CD14-positive monocyte (primary cell): ENCODE measurements at regions not wholly inside any gene's neighbourhood (a gene's known extent, or its start where the extent isn't known, plus 50 kb on each side); places are given as distances from the start of the nearest gene placed in this dataset.

Source experiments
- DNase-seq, 3 donors: peaks; one replicate each; pipeline ENCODE4 v3.0.0-alpha.2; 2011 to 2022
- H2AFZ ChIP-seq: 2 replicates; pipeline ENCODE4 v1.6.0; 2012; ENCODE audit warnings: mild to moderate bottlenecking, low read depth, low read length, inconsistent platforms; ENCODE audit not compliant: insufficient read depth, poor library complexity, severe bottlenecking
- H3K27ac ChIP-seq, 2 donors: 1 replicate in 1 of 2; 2 replicates in 1 of 2; pipeline ENCODE4 v1.5.1; 2012 to 2013; ENCODE audit warnings: low read length in 2 of 2, control low read depth in 1 of 2, inconsistent platforms in 1 of 2, low read depth in 1 of 2, mild to moderate bottlenecking in 1 of 2
- H3K27me3 ChIP-seq, 2 donors: one replicate each; pipeline versions ENCODE4 v1.6.0 to v1.6.1; 2011 to 2013; ENCODE audit warnings: low read length in 2 of 2; ENCODE audit not compliant: control insufficient read depth in 2 of 2, insufficient read depth in 2 of 2
- H3K36me3 ChIP-seq, 2 donors: replicated peaks in 1 of 2; 1 replicate in 1 of 2; 2 replicates in 1 of 2; pipeline versions ENCODE4 v1.5.1 to v1.6.1; 2012 to 2013; ENCODE audit warnings: low read length in 2 of 2, control low read depth in 1 of 2, inconsistent platforms in 1 of 2, mild to moderate bottlenecking in 1 of 2; ENCODE audit not compliant: insufficient read depth in 2 of 2, control insufficient read depth in 1 of 2
- H3K4me1 ChIP-seq, 2 donors: 1 replicate in 1 of 2; 2 replicates in 1 of 2; pipeline versions ENCODE4 v1.5.1 to v1.6.1; 2012 to 2013; ENCODE audit warnings: low read length in 2 of 2, control low read depth in 1 of 2, inconsistent platforms in 1 of 2, mild to moderate bottlenecking in 1 of 2, moderate library complexity in 1 of 2; ENCODE audit not compliant: insufficient read depth in 2 of 2, control insufficient read depth in 1 of 2
- H3K4me2 ChIP-seq: replicated peaks from 2 replicates; pipeline ENCODE3; 2012; ENCODE audit warnings: low read length, moderate library complexity, mild to moderate bottlenecking; ENCODE audit not compliant: poor library complexity, severe bottlenecking; ENCODE audit errors: extremely low read depth
- H3K4me3 ChIP-seq, 3 experiments: fragments of 200-600 bp in 1 of 3; sonication (generic) in 1 of 3; replicated peaks in 1 of 3; 1 replicate in 2 of 3; 2 replicates in 1 of 3; pipeline ENCODE4 v1.5.1; 2011 to 2013; ENCODE audit warnings: low read length in 3 of 3, mild to moderate bottlenecking in 3 of 3, control low read depth in 2 of 3, low read depth in 2 of 3, inconsistent platforms in 1 of 3, moderate library complexity in 1 of 3
- H3K79me2 ChIP-seq: 2 replicates; pipeline ENCODE4 v1.6.0; 2012; ENCODE audit warnings: mild to moderate bottlenecking, control low read depth, inconsistent platforms, low read length, moderate library complexity; ENCODE audit not compliant: insufficient read depth
- H3K9ac ChIP-seq: 2 replicates; pipeline ENCODE4 v1.6.0; 2017; ENCODE audit warnings: low read length, mild to moderate bottlenecking; ENCODE audit not compliant: insufficient read depth, poor library complexity, severe bottlenecking
- H3K9me3 ChIP-seq, 2 donors: replicated peaks in 1 of 2; 1 replicate in 1 of 2; 2 replicates in 1 of 2; pipeline versions ENCODE4 v1.5.1 to v1.6.1; 2012 to 2013; ENCODE audit warnings: low read length in 2 of 2, control low read depth in 1 of 2; ENCODE audit not compliant: control insufficient read depth in 1 of 2, insufficient read depth in 1 of 2
- H4K20me1 ChIP-seq: 2 replicates; pipeline ENCODE4 v1.6.0; 2012; ENCODE audit warnings: mild to moderate bottlenecking, low read length, control low read depth, moderate library complexity; ENCODE audit not compliant: insufficient read depth
- H3K27ac Mint-ChIP-seq, 7 donors: one replicate each; pipeline ENCODE4 v1.8.0; 2020; ENCODE audit warnings: mild to moderate bottlenecking in 7 of 7, mixed read lengths in 7 of 7, moderate library complexity in 6 of 7, inconsistent platforms in 2 of 7
- H3K27me3 Mint-ChIP-seq, 3 donors: one replicate each; pipeline ENCODE4 v1.8.0; 2021 to 2022; ENCODE audit warnings: low read depth in 3 of 3, mild to moderate bottlenecking in 3 of 3, mixed read lengths in 3 of 3, moderate library complexity in 3 of 3, inconsistent platforms in 1 of 3
- H3K36me3 Mint-ChIP-seq, 2 donors: one replicate each; pipeline ENCODE4 v1.8.0; 2020; ENCODE audit warnings: mixed read lengths in 2 of 2, inconsistent platforms in 1 of 2, mild to moderate bottlenecking in 1 of 2
- H3K4me1 Mint-ChIP-seq: one replicate; pipeline ENCODE4 v1.8.0; 2020; ENCODE audit warnings: mild to moderate bottlenecking, mixed read lengths
- H3K4me3 Mint-ChIP-seq, 2 donors: one replicate each; pipeline ENCODE4 v1.8.0; 2020; ENCODE audit warnings: mild to moderate bottlenecking in 2 of 2, mixed read lengths in 2 of 2, moderate library complexity in 1 of 2
- H3K9me3 Mint-ChIP-seq, 7 donors: one replicate each; pipeline ENCODE4 v1.8.0; 2020 to 2022; ENCODE audit warnings: mixed read lengths in 7 of 7, mild to moderate bottlenecking in 6 of 7, moderate library complexity in 6 of 7, inconsistent platforms in 2 of 7
- CTCF ChIP-seq: fragments of 200-600 bp; IDR thresholded peaks from one replicate; pipeline ENCODE4 v1.8.0; 2022; ENCODE audit warnings: antibody characterized with exemption, mild to moderate bottlenecking
- WGBS: methylation state at CpG from one replicate; pipeline ENCODE4 v1.1.5; 2013; ENCODE audit warnings: missing lambda C conversion rate; ENCODE audit not compliant: insufficient coverage; 5-methylcytosine and 5-hydroxymethylcytosine counted together
- intact Hi-C, 2 donors: fragments of 100-400 bp; cut with micrococcal nuclease; formaldehyde crosslinking; loops; one replicate each; pipeline versions ENCODE4 v1.15.0 to v1.15.1; 2023

- intact Hi-C loops = no loop called here
- no peaks in the 10 kb centered on the region for H3K36me3 Mint-ChIP-seq
- no peak for TF ChIP-seq CTCF
- no peak overlapping the region for H3K4me2 ChIP-seq
- H3K4me1 ChIP-seq = no peaks in the 10 kb centered on the region
- H3K9me3 Mint-ChIP-seq = peaks cover 0 to 5% (median 0%) of the 10 kb centered on the region in 7 donors
- H3K4me1 Mint-ChIP-seq = no peaks in the 10 kb centered on the region
- H3K4me3 ChIP-seq = no peak overlapping the region
- peaks cover 0 to under 1% of the 10 kb centered on the region in 2 donors for H3K9me3 ChIP-seq
- WGBS = no CpG with 5 or more reads among the region's 1 CpG
- H3K4me3 Mint-ChIP-seq = no peak overlapping the region
- DNase-seq = no peak
- H3K27me3 ChIP-seq = no peaks in the 10 kb centered on the region
- no peaks in the 10 kb centered on the region for H3K79me2 ChIP-seq
- no peaks in the 10 kb centered on the region for H3K36me3 ChIP-seq
- H2AFZ ChIP-seq = no peak overlapping the region
- H3K27me3 Mint-ChIP-seq = no peaks in the 10 kb centered on the region
- no peak overlapping the region for H3K27ac Mint-ChIP-seq
- H4K20me1 ChIP-seq = no peaks in the 10 kb centered on the region
- H3K9ac ChIP-seq = no peak overlapping the region
- no peak overlapping the region for H3K27ac ChIP-seq
Observed at GRCh38 chr7:136205956-136206355, 228.8 kb upstream of the MTPN start.

- WGBS = no CpG with 5 or more reads among the region's 1 CpG
- H3K9me3 Mint-ChIP-seq = peaks cover 11 to 23% (median 16%) of the 10 kb centered on the region in 7 donors
- no peak for TF ChIP-seq CTCF
Observed at GRCh38 chr7:136198168-136198567, 221.0 kb upstream of the MTPN start.

More at GRCh38 chr7:136198168-136198567, 221.0 kb upstream of the MTPN start:
- no peak overlapping the region for H3K4me3 ChIP-seq
- H3K27me3 ChIP-seq = no peaks in the 10 kb centered on the region
- intact Hi-C loops = no loop called here
- Mint-ChIP-seq H3K36me3 (no peaks in the 10 kb centered on the region), H3K27ac (no peak overlapping the region), H3K4me3 (no peak overlapping the region), H3K27me3 (no peaks in the 10 kb centered on the region), H3K4me1 (no peaks in the 10 kb centered on the region)
- H3K4me2 ChIP-seq = no peak overlapping the region
- H4K20me1 ChIP-seq = no peaks in the 10 kb centered on the region
- DNase-seq = no peak
- H3K27ac ChIP-seq = no peak overlapping the region
- no peaks in the 10 kb centered on the region for H3K4me1 ChIP-seq
- H3K9me3 ChIP-seq = peaks cover 22 to 23% of the 10 kb centered on the region in 2 donors
- no peaks in the 10 kb centered on the region for H3K79me2 ChIP-seq
- no peak overlapping the region for H3K9ac ChIP-seq
- H3K36me3 ChIP-seq = no peaks in the 10 kb centered on the region
- no peak overlapping the region for H2AFZ ChIP-seq
